NCI-H524 (cell line): ENCODE measurements at regions not wholly inside any gene's neighbourhood (a gene's known extent, or its start where the extent isn't known, plus 50 kb on each side); places are given as distances from the start of the nearest gene placed in this dataset.

Source experiments
- DNase-seq, 2 experiments: peaks; one replicate each; lab custom pipeline; 2025; lab: John Stamatoyannopoulos, UW

- DNase-seq = no peak
Measured at GRCh38 chr9:13990331-13990730, 323.6 kb downstream of the NFIB start.

- no peak for DNase-seq
Measured at GRCh38 chr9:13988944-13989343, 325.0 kb downstream of the NFIB start.

- no peak for DNase-seq
Measured at GRCh38 chr9:13983607-13984006, 330.3 kb downstream of the NFIB start.

- no peak for DNase-seq
Measured at GRCh38 chr9:13979941-13980318, 334.0 kb downstream of the NFIB start.

GRCh38 chr9:13975611-13976290 is 338.2 kb downstream of the NFIB start:
- no peak for DNase-seq

GRCh38 chr9:13974891-13975290 is 339.1 kb downstream of the NFIB start:
- DNase-seq = no peak

GRCh38 chr9:13971966-13972655 is 341.8 kb downstream of the NFIB start:
- DNase-seq = no peak

GRCh38 chr9:13971415-13971814 is 342.5 kb downstream of the NFIB start:
- no peak for DNase-seq

- DNase-seq = no peak
Measured at GRCh38 chr9:13970426-13970825, 343.5 kb downstream of the NFIB start.

GRCh38 chr9:13970018-13970417 is 343.9 kb downstream of the NFIB start:
- DNase-seq = no peak

GRCh38 chr9:13967438-13967837 is 346.5 kb downstream of the NFIB start:
- no peak for DNase-seq

- DNase-seq = no peak
Measured at GRCh38 chr9:13967011-13967410, 346.9 kb downstream of the NFIB start.

GRCh38 chr9:13963005-13963653 is 350.8 kb downstream of the NFIB start:
- no peak for DNase-seq

GRCh38 chr9:13962006-13962405 is 351.9 kb downstream of the NFIB start:
- no peak for DNase-seq

GRCh38 chr9:13960011-13960765 is 353.8 kb downstream of the NFIB start:
- no peak for DNase-seq

- DNase-seq = no peak
Measured at GRCh38 chr9:13958672-13959071, 355.3 kb downstream of the NFIB start.

GRCh38 chr9:13957089-13957488 is 356.9 kb downstream of the NFIB start:
- DNase-seq = no peak

- no peak for DNase-seq
Measured at GRCh38 chr9:13956107-13956506, 357.8 kb downstream of the NFIB start.

GRCh38 chr9:13952906-13953305 is 361.0 kb downstream of the NFIB start:
- DNase-seq = no peak

- DNase-seq = no peak
Measured at GRCh38 chr9:13948037-13948436, 365.9 kb downstream of the NFIB start.

GRCh38 chr9:13943176-13943575 is 370.8 kb downstream of the NFIB start:
- no peak for DNase-seq

- DNase-seq = no peak
Measured at GRCh38 chr9:13942695-13943094, 371.2 kb downstream of the NFIB start.

GRCh38 chr9:13942201-13942600 is 371.7 kb downstream of the NFIB start:
- no peak for DNase-seq
